GM06990 (cell line): ENCODE measurements at regions not wholly inside any gene's neighbourhood (a gene's known extent, or its start where the extent isn't known, plus 50 kb on each side); places are given as distances from the start of the nearest gene placed in this dataset.

ENCODE experiments used
- DNase-seq: peaks from one replicate; pipeline ENCODE4 v3.0.0-alpha.2; 2011; ENCODE audit not compliant: insufficient read length; ENCODE audit errors: extremely low read depth
- H3K27me3 ChIP-seq: replicated peaks from 2 replicates; pipeline ENCODE4 v1.6.0; 2011; ENCODE audit warnings: low read length; ENCODE audit not compliant: control insufficient read depth, insufficient read depth
- H3K36me3 ChIP-seq: 2 replicates; pipeline ENCODE4 v1.5.1; 2011; ENCODE audit warnings: low read length; ENCODE audit not compliant: control insufficient read depth, insufficient read depth
- H3K4me3 ChIP-seq: replicated peaks from 2 replicates; pipeline ENCODE4 v1.5.1; 2011; ENCODE audit warnings: low read depth, mild to moderate bottlenecking, control low read depth, low read length
- TF ChIP-seq, protein P1 (sequence below): IDR thresholded peaks from 2 replicates; pipeline ENCODE4 v1.5.1; 2011; ENCODE audit warnings: low read length, control low read depth, mild to moderate bottlenecking, inconsistent platforms; ENCODE audit not compliant: insufficient read depth, poor library complexity, severe bottlenecking

DNA sequence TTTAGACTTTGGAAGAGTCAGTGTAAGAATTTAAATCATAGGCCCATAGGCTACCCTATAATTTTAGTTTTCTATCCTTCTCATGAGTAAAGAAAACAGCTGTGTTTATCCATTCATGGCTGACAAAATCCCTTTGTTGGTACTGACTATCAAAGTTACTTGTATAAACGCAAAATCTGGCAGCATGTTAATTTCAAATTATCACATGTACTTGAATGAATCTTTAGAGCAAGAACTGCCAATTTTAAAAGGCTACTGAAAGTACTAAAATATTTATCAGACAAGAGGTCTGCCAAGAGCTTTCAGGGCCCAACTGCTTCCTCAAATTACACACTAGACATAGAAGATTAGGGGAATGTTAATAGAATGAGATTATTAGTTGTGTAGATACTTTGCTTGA, 66.6 kb downstream of the MYL12B start:
- DNase-seq, result no peak
- no peaks in the 10 kb centered on the region for H3K36me3 ChIP-seq
- H3K27me3 ChIP-seq, result no peaks in the 10 kb centered on the region
- TF ChIP-seq, protein P1, sequence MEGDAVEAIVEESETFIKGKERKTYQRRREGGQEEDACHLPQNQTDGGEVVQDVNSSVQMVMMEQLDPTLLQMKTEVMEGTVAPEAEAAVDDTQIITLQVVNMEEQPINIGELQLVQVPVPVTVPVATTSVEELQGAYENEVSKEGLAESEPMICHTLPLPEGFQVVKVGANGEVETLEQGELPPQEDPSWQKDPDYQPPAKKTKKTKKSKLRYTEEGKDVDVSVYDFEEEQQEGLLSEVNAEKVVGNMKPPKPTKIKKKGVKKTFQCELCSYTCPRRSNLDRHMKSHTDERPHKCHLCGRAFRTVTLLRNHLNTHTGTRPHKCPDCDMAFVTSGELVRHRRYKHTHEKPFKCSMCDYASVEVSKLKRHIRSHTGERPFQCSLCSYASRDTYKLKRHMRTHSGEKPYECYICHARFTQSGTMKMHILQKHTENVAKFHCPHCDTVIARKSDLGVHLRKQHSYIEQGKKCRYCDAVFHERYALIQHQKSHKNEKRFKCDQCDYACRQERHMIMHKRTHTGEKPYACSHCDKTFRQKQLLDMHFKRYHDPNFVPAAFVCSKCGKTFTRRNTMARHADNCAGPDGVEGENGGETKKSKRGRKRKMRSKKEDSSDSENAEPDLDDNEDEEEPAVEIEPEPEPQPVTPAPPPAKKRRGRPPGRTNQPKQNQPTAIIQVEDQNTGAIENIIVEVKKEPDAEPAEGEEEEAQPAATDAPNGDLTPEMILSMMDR, result no peak
- no peak overlapping the region for H3K4me3 ChIP-seq

DNA sequence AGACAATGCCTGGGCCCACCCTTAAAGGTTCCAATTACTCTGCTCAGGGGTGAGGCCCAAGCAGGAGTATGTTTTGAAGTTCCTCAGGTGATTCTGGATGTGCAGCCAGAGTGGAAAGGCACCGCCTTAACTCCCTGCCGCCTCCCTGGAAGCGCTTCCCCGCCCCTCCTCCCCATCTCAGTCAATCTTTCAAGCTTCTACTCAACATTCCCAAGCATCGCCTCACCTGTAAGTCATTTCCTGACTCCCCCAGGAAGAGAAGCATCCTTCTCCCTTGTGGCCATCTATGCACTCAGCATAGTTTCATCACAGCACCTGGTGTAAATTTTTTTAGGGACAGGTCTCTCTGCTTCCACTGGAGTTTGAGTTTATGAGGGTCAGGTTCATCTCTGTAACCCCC, 67.5 kb downstream of the MYL12B start:
- no peaks in the 10 kb centered on the region for H3K36me3 ChIP-seq
- TF ChIP-seq, protein P1, result no peak
- H3K4me3 ChIP-seq, result no peak overlapping the region
- H3K27me3 ChIP-seq, result no peaks in the 10 kb centered on the region
- DNase-seq, result no peak

DNA sequence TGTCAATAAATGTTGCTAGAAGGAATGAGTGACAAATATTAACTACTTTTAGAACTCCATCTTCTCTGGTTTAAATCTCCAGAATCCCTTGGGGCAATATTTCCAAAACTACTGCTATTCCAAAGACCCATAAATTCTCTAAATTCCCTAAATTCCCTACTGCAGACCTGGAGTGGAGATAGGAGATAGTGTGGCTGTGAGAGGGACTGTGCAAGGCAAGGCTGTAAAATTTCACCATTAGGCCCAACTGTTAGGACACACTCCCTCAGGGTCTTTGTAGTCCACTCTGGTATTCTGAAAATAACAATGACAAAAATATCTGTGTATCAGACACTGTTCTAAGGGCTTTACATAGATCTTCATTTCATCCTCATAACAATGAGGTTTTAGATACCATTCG, 67.9 kb downstream of the MYL12B start:
- no peak for DNase-seq
- no peak overlapping the region for H3K4me3 ChIP-seq
- TF ChIP-seq, protein P1, result no peak
- no peaks in the 10 kb centered on the region for H3K36me3 ChIP-seq
- no peaks in the 10 kb centered on the region for H3K27me3 ChIP-seq

DNA sequence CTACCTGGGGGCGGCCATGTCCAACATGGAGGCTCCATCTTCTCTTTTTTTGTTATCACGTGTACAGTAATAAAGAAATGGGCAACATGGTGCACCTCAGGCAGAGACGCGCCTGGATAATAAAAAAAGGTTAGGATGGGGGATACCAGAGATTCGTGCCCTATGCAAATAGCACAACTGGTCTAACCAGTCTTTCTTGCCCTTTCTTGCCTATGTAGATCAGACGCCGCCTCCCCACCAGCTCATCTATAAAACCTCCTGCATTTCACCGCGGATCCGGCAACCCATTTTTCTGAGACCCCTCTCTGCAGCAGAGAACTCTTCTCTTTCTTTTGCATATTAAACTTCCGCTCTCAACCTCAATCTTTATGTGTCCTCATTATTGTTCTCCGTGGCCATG, 68.7 kb downstream of the MYL12B start:
- no peak for DNase-seq
- Histone ChIP-seq H3K4me3 (no peak overlapping the region), H3K36me3 (no peaks in the 10 kb centered on the region), H3K27me3 (no peaks in the 10 kb centered on the region)
- TF ChIP-seq, protein P1, result no peak

DNA sequence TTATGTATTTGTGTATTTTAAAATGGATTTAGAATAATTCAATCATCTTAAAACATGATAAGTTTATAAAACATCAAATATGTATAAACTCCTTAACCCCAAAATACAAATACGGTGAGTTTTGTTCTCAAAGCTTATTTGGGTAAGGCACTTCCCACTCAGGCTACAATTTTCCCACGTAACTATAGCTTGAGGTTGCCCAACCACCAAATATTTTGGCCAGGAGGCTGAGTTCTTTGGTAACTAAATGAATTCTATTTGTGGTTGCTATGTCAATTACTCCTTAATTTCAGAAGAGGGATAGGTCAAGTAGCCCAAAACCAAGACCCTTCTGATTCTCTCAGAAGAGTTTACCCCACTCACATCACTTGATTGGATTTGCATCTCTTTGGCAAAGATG, 70.4 kb downstream of the MYL12B start:
- DNase-seq, result no peak

More for the DNA sequence above, 70.4 kb downstream of the MYL12B start:
- H3K27me3 ChIP-seq, result no peaks in the 10 kb centered on the region
- H3K36me3 ChIP-seq, result no peaks in the 10 kb centered on the region
- TF ChIP-seq, protein P1, result no peak
- no peak overlapping the region for H3K4me3 ChIP-seq
